ENCODE measurements at regions not wholly inside any gene's neighbourhood (a gene's known extent, or its start where the extent isn't known, plus 50 kb on each side); places are given as distances from the start of the nearest gene placed in this dataset.

DNA sequence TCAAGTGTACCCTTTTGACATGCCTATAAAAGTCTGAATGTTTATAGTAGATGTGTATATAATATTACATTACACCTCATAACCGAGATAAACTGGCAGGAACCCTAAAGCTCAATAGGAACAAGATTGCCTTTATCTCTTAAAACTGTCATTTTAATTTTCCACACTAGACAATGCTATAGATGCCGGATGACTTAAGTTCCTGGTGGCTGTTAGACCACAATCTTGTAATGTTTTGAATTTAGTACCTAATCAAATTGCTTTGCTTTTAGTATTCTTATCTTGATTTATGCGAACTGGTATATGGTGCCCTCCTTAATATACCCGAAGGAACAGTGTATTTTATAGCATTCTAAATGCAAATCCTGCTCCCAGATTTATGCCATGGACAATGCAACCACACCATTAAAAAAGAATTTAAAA, 1397.0 kb upstream of the ADGRL4 start:
- Histone ChIP-seq H3K27me3 (ENCODE audit: insufficient read depth, poor library complexity, severe bottlenecking) (no peaks in the 10 kb centered on the region), H3K27ac (replicated peaks) (no peak overlapping the region), H3K4me3 (replicated peaks; ENCODE audit: insufficient read depth, low read length) (no peak overlapping the region)
- no peak for DNase-seq (ENCODE audit: low read depth in 1 of 2, low spot score in 1 of 2)
- TF ChIP-seq SPI1 (IDR thresholded peaks at IDR 0.05; ENCODE audit: borderline replicate concordance, low read depth) (no peak), POLR2AphosphoS5 (IDR thresholded peaks at IDR 0.05; ENCODE audit: low read depth) (no peak), GABPA (IDR thresholded peaks at IDR 0.05; ENCODE audit: low read depth) (no peak)
- TF ChIP-seq, protein P1, sequence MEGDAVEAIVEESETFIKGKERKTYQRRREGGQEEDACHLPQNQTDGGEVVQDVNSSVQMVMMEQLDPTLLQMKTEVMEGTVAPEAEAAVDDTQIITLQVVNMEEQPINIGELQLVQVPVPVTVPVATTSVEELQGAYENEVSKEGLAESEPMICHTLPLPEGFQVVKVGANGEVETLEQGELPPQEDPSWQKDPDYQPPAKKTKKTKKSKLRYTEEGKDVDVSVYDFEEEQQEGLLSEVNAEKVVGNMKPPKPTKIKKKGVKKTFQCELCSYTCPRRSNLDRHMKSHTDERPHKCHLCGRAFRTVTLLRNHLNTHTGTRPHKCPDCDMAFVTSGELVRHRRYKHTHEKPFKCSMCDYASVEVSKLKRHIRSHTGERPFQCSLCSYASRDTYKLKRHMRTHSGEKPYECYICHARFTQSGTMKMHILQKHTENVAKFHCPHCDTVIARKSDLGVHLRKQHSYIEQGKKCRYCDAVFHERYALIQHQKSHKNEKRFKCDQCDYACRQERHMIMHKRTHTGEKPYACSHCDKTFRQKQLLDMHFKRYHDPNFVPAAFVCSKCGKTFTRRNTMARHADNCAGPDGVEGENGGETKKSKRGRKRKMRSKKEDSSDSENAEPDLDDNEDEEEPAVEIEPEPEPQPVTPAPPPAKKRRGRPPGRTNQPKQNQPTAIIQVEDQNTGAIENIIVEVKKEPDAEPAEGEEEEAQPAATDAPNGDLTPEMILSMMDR (IDR thresholded peaks at IDR 0.05; ENCODE audit: insufficient read depth, low read length), result no peak
- TF ChIP-seq, protein P2, sequence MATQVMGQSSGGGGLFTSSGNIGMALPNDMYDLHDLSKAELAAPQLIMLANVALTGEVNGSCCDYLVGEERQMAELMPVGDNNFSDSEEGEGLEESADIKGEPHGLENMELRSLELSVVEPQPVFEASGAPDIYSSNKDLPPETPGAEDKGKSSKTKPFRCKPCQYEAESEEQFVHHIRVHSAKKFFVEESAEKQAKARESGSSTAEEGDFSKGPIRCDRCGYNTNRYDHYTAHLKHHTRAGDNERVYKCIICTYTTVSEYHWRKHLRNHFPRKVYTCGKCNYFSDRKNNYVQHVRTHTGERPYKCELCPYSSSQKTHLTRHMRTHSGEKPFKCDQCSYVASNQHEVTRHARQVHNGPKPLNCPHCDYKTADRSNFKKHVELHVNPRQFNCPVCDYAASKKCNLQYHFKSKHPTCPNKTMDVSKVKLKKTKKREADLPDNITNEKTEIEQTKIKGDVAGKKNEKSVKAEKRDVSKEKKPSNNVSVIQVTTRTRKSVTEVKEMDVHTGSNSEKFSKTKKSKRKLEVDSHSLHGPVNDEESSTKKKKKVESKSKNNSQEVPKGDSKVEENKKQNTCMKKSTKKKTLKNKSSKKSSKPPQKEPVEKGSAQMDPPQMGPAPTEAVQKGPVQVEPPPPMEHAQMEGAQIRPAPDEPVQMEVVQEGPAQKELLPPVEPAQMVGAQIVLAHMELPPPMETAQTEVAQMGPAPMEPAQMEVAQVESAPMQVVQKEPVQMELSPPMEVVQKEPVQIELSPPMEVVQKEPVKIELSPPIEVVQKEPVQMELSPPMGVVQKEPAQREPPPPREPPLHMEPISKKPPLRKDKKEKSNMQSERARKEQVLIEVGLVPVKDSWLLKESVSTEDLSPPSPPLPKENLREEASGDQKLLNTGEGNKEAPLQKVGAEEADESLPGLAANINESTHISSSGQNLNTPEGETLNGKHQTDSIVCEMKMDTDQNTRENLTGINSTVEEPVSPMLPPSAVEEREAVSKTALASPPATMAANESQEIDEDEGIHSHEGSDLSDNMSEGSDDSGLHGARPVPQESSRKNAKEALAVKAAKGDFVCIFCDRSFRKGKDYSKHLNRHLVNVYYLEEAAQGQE (IDR thresholded peaks at IDR 0.05; ENCODE audit: insufficient replicate concordance, low read depth), result no peak

DNA sequence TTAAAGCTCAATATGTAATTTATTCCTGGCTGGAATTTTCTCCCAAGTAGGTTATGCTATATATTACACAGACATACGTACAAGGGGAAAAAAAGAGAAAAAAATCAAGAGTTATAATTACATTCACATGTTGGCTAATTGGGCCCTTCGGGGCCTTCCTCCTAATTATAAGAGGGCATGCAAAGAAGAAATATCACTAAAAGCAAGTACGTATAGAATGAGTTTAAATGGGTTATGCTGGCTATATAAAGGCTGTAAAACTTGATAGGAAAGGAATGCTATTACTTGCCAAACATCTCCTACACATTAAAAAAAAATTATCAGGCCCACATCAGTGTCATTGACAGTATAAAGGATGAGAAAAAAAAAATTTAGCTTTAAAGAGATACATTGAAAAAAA, 1396.1 kb upstream of the ADGRL4 start:
- Histone ChIP-seq H3K4me3 (replicated peaks; ENCODE audit: insufficient read depth, low read length) (no peak overlapping the region), H3K27me3 (ENCODE audit: insufficient read depth, poor library complexity, severe bottlenecking) (no peaks in the 10 kb centered on the region), H3K27ac (replicated peaks) (no peak overlapping the region)
- DNase-seq (ENCODE audit: low read depth in 1 of 2, low spot score in 1 of 2), result no peak
- TF ChIP-seq POLR2AphosphoS5 (IDR thresholded peaks at IDR 0.05; ENCODE audit: low read depth), result no peak
- TF ChIP-seq, protein P2 (IDR thresholded peaks at IDR 0.05; ENCODE audit: insufficient replicate concordance, low read depth), result no peak
- TF ChIP-seq SPI1 (IDR thresholded peaks at IDR 0.05; ENCODE audit: borderline replicate concordance, low read depth), result no peak
- no peak for TF ChIP-seq GABPA (IDR thresholded peaks at IDR 0.05; ENCODE audit: low read depth)
- TF ChIP-seq, protein P1 (IDR thresholded peaks at IDR 0.05; ENCODE audit: insufficient read depth, low read length), result no peak

DNA sequence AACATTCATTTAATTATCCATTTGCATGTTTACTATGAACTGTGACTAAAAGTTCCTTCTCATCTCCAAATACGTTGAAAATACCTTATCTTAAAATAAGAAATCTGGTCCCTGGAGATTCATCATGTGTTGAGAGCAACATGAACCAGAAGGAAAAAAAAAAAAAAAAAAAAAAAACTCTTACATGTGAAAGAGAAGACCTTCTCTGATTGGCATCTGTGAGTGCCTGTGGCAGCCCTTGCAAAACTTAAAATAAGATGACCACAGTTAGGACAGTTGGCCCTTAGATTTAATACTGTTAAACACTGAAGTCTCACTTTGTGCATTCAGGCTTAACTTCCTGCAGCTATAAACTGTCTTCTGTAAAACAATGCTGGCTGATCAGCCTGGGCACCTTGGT, 1395.2 kb upstream of the ADGRL4 start:
- Histone ChIP-seq H3K4me3 (replicated peaks; ENCODE audit: insufficient read depth, low read length) (no peak overlapping the region), H3K27ac (replicated peaks) (no peak overlapping the region), H3K27me3 (ENCODE audit: insufficient read depth, poor library complexity, severe bottlenecking) (no peaks in the 10 kb centered on the region)
- TF ChIP-seq POLR2AphosphoS5 (IDR thresholded peaks at IDR 0.05; ENCODE audit: low read depth), result no peak
- no peak for TF ChIP-seq SPI1 (IDR thresholded peaks at IDR 0.05; ENCODE audit: borderline replicate concordance, low read depth)
- TF ChIP-seq, protein P1 (IDR thresholded peaks at IDR 0.05; ENCODE audit: insufficient read depth, low read length), result no peak
- TF ChIP-seq, protein P2 (IDR thresholded peaks at IDR 0.05; ENCODE audit: insufficient replicate concordance, low read depth), result no peak
- TF ChIP-seq GABPA (IDR thresholded peaks at IDR 0.05; ENCODE audit: low read depth), result no peak
- no peak for DNase-seq (ENCODE audit: low read depth in 1 of 2, low spot score in 1 of 2)
